GM10266 (cell line): ENCODE measurements at regions not wholly inside any gene's neighbourhood (a gene's known extent, or its start where the extent isn't known, plus 50 kb on each side); places are given as distances from the start of the nearest gene placed in this dataset.
A peak's percentile ranks its signal among the peaks of the same experiment; 100 is the strongest.

Source experiments
- DNase-seq: peaks from one replicate; pipeline ENCODE4 v3.0.0; 2012; ENCODE audit errors: extremely low spot score
- CTCF ChIP-seq: IDR thresholded peaks from 2 replicates; pipeline ENCODE4 v1.5.1; 2012; ENCODE audit warnings: mild to moderate bottlenecking, low read depth; ENCODE audit not compliant: control insufficient read depth, insufficient read depth; ENCODE audit errors: missing control alignments

GRCh38 chr7:94276027-94276426, 118.7 kb upstream of the COL1A2 start:
- no peak for DNase-seq
- no peak for TF ChIP-seq CTCF

GRCh38 chr7:94276795-94277194, 117.9 kb upstream of the COL1A2 start:
- TF ChIP-seq CTCF, result peak; percentile 47
- no peak for DNase-seq

GRCh38 chr7:94277236-94277635, 117.5 kb upstream of the COL1A2 start:
- TF ChIP-seq CTCF, result no peak
- DNase-seq, result no peak

- no peak for DNase-seq
- no peak for TF ChIP-seq CTCF
Measured at GRCh38 chr7:94280851-94281250, 113.8 kb upstream of the COL1A2 start.

GRCh38 chr7:94284104-94284503, 110.6 kb upstream of the COL1A2 start:
- DNase-seq, result no peak
- TF ChIP-seq CTCF, result no peak

- no peak for TF ChIP-seq CTCF
- no peak for DNase-seq
Measured at GRCh38 chr7:94286111-94286510, 108.6 kb upstream of the COL1A2 start.

GRCh38 chr7:94288096-94288495, 106.6 kb upstream of the COL1A2 start:
- no peak for TF ChIP-seq CTCF
- DNase-seq, result no peak

- no peak for DNase-seq
Measured at GRCh38 chr7:94289071-94289470, 105.6 kb upstream of the COL1A2 start.

More at GRCh38 chr7:94289071-94289470, 105.6 kb upstream of the COL1A2 start:
- peak; percentile 24 for TF ChIP-seq CTCF
